MCF 10A (cell line): ENCODE measurements at regions not wholly inside any gene's neighbourhood (a gene's known extent, or its start where the extent isn't known, plus 50 kb on each side); places are given as distances from the start of the nearest gene placed in this dataset.

Source experiments
- BruUV-seq: library from RNA; stranded (reverse); fragments of 400-500 nt; replicated peaks from 2 replicates; lab custom pipeline; 2021; lab: Mats Ljungman, UMichigan
- CTCF ChIA-PET: fragments of 300-600 bp; sonication (Branson Sonifier 250); formaldehyde crosslinking; extraction: SDS; loops from one replicate; lab custom pipeline; 2021; ENCODE audit warnings: antibody characterized with exemption, inconsistent platforms; lab: Yijun Ruan, JAX
- POLR2A ChIA-PET: fragments of 300-600, 350-650 bp; sonication (Branson Sonifier 250); formaldehyde crosslinking; extraction: SDS; loops from one replicate; lab custom pipeline; 2020; ENCODE audit warnings: antibody characterized with exemption, inconsistent platforms; lab: Yijun Ruan, JAX
- DNase-seq: peaks from one replicate; pipeline ENCODE4 v3.0.0-alpha.2; 2018; ENCODE audit not compliant: unreplicated experiment
- H3K27ac Mint-ChIP-seq: one replicate; pipeline ENCODE4 v1.8.0; 2022; ENCODE audit warnings: mild to moderate bottlenecking, low read depth, mixed read lengths; ENCODE audit not compliant: unreplicated experiment
- H3K27me3 Mint-ChIP-seq: one replicate; pipeline ENCODE4 v1.8.0; 2022; ENCODE audit warnings: mixed read lengths; ENCODE audit not compliant: insufficient read depth, unreplicated experiment
- H3K36me3 Mint-ChIP-seq: one replicate; pipeline ENCODE4 v1.8.0; 2022; ENCODE audit warnings: mild to moderate bottlenecking, moderate library complexity, mixed read lengths; ENCODE audit not compliant: insufficient read depth, unreplicated experiment
- H3K4me1 Mint-ChIP-seq: one replicate; pipeline ENCODE4 v1.8.0; 2022; ENCODE audit warnings: mixed read lengths; ENCODE audit not compliant: insufficient read depth, unreplicated experiment
- H3K4me3 Mint-ChIP-seq: one replicate; pipeline ENCODE4 v1.8.0; 2022; ENCODE audit warnings: mild to moderate bottlenecking, moderate library complexity, mixed read lengths; ENCODE audit not compliant: unreplicated experiment
- H3K9me3 Mint-ChIP-seq: one replicate; pipeline ENCODE4 v1.8.0; 2022; ENCODE audit warnings: mixed read lengths; ENCODE audit not compliant: unreplicated experiment
- CTCF ChIP-seq: fragments of 200-600 bp; IDR thresholded peaks from one replicate; pipeline ENCODE4 v1.8.0; 2022; ENCODE audit warnings: antibody characterized with exemption, mild to moderate bottlenecking; ENCODE audit not compliant: unreplicated experiment
- intact Hi-C: fragments of 100-400 bp; cut with micrococcal nuclease; formaldehyde crosslinking; loops from 2 replicates; pipeline ENCODE4 v1.14.1; 2022

DNA sequence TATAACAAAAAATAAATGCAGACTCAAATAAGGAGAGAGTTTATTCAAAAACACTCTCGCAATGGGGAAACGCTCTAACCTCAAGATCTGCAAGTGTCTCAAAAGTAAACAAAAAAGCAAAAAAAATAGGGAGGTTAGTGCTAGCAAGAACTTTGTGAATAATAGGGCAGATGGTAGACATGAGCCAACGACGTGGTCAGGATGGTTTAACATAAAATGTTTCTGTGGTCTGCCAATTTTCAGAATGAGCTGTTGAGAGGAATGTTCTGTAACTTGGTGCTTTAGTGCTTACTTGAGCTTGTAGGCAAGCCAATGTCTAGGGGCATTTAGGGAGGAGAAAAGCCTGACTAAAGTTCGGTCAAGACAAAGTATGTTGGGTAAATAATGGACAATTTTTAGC, 1813.9 kb upstream of the CDH6 start:
- Mint-ChIP-seq H3K27me3 (no peaks in the 10 kb centered on the region), H3K4me3 (no peak overlapping the region), H3K9me3 (peaks cover 15% of the 10 kb centered on the region), H3K4me1 (no peaks in the 10 kb centered on the region), H3K36me3 (no peaks in the 10 kb centered on the region), H3K27ac (no peak overlapping the region)
- CTCF ChIA-PET, result interaction anchor here (0.6 to 0.7 kb wide), 2 partner anchors 27 to 50 kb away, joined by 3 to 4 read pairs; no protein-coding TSS in a partner anchor
- no TSS peak for BruUV-seq
- DNase-seq, result no peak
- POLR2A ChIA-PET, result no interaction called here
- no peak for TF ChIP-seq CTCF
- intact Hi-C loops, result no loop called here

- TF ChIP-seq CTCF, result no peak
- Mint-ChIP-seq H3K27ac (no peak overlapping the region), H3K36me3 (no peaks in the 10 kb centered on the region), H3K9me3 (peaks cover 4% of the 10 kb centered on the region), H3K4me1 (no peaks in the 10 kb centered on the region), H3K4me3 (no peak overlapping the region), H3K27me3 (no peaks in the 10 kb centered on the region)
- ChIA-PET POLR2A (no interaction called here), CTCF (no interaction called here)
- intact Hi-C loops, result no loop called here
- no peak for DNase-seq
- no TSS peak for BruUV-seq
These were observed 1815.4 kb upstream of the CDH6 start for GRCh38 chr5:29378104-29378503.

DNA sequence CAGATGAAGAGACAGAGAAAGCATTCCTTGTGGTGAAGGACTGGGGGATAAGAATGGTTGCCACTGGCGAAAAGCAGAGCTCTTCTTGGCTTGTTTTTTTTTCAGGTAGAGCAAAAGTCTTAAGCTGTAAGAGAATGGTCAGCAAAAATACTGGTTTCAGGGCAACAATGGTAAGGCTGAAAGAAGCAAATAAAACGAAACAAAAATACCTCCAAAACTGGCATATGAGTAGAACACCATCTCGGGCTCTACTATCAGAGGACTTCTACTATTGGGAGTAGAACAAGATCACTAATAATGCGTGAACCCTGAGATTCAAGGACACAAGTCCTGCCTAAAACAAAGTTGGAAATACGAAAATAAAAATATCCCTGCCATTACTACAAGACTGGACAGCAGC, 1823.2 kb upstream of the CDH6 start:
- DNase-seq, result no peak
- CTCF ChIA-PET, result interaction anchor here (0.6 kb wide), 1 partner anchor 1455 kb away, joined by 3 read pairs; no protein-coding TSS in a partner anchor
- no TSS peak for BruUV-seq
- Mint-ChIP-seq H3K36me3 (no peaks in the 10 kb centered on the region), H3K4me1 (peaks cover 11% of the 10 kb centered on the region), H3K27me3 (no peaks in the 10 kb centered on the region), H3K9me3 (peaks cover 8% of the 10 kb centered on the region), H3K27ac (no peak overlapping the region), H3K4me3 (no peak overlapping the region)
- intact Hi-C loops, result no loop called here
- POLR2A ChIA-PET, result no interaction called here
- no peak for TF ChIP-seq CTCF

DNA sequence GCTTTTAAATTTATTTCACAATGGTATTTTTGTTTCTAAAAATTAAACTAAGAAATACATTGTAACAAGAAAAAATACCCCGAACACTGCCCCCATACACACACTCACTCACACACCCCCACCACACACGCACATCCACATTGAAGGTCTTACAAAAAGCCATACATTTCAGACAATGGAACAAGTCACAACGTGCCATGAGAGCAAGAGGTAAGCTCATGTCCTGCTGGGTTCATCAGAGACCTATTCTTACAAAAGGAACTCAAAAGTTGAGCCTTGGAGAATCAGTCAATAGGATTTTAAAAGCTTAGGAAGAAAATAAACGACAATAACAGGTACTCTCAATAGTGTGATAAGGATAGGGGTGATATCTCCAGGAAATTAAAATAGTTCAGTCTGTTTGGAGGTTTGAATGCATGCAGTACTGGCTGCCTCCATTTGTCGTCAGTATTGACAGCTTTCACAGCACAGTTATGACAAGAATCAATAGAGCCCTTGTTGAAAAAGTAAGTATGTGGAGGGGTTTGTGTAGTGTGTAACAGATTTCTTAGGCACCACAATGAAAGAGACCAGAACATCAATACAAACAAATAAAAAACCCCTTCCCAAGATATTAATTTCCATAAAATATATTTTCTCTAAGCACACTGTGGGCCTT, 1826.2 kb upstream of the CDH6 start:
- CTCF ChIA-PET, result interaction anchor here (0.6 to 0.8 kb wide), 3 partner anchors 59 to 330 kb away, joined by 3 to 4 read pairs (median 3); no protein-coding TSS in a partner anchor
- Mint-ChIP-seq H3K36me3 (no peaks in the 10 kb centered on the region), H3K4me3 (no peak overlapping the region), H3K9me3 (peaks cover 8% of the 10 kb centered on the region), H3K27ac (no peak overlapping the region), H3K4me1 (peaks cover 11% of the 10 kb centered on the region), H3K27me3 (no peaks in the 10 kb centered on the region)
- peak; percentile 14 for DNase-seq
- TF ChIP-seq CTCF, result peak; percentile 17
- intact Hi-C loops, result no loop called here
- BruUV-seq, result no TSS peak
- POLR2A ChIA-PET, result no interaction called here
